Gastrocnemius medialis (tissue), 4 donors: ENCODE measurements at regions not wholly inside any gene's neighbourhood (a gene's known extent, or its start where the extent isn't known, plus 50 kb on each side); places are given as distances from the start of the nearest gene placed in this dataset.

Experiments
- CTCF ChIP-seq, 5 experiments: fragments of 450-650 bp in 3 of 5; fragments of 200-600 bp in 2 of 5; sonication (generic) in 2 of 5; IDR thresholded peaks in 4 of 5; conservative IDR thresholded peaks in 1 of 5; 1 replicate in 4 of 5; 2 replicates in 1 of 5; pipeline ENCODE4 v1.5.1; 2016 to 2019; ENCODE audit warnings: antibody characterized with exemption in 5 of 5, mild to moderate bottlenecking in 3 of 5, moderate library complexity in 3 of 5
- POLR2A ChIP-seq, 2 donors: fragments of 450-650 bp; IDR thresholded peaks; one replicate each; pipeline ENCODE4 v1.6.1; 2017; ENCODE audit warnings: antibody characterized with exemption in 2 of 2, mild to moderate bottlenecking in 2 of 2, moderate library complexity in 2 of 2

GRCh38 chr20:55449091-55449490 lies 556.2 kb downstream of the CBLN4 start:
- TF ChIP-seq CTCF (IDR thresholded peaks at IDR 0.05 in 4 of 5, conservative IDR thresholded peaks at IDR 0.05 in 1 of 5) (no peak), POLR2A (IDR thresholded peaks at IDR 0.05) (no peak)
